Suprapubic skin (tissue), 4 donors: ENCODE measurements at regions not wholly inside any gene's neighbourhood (a gene's known extent, or its start where the extent isn't known, plus 50 kb on each side); places are given as distances from the start of the nearest gene placed in this dataset.

ENCODE experiments used
- DNase-seq, 2 donors: peaks; one replicate each; pipeline ENCODE4 v3.0.0-alpha.2; 2019; ENCODE audit warnings: low spot score in 2 of 2
- H3K27ac ChIP-seq: fragments of 200-600 bp; sonication (generic); one replicate; pipeline ENCODE4 v1.5.1; 2019
- H3K27me3 ChIP-seq: fragments of 200-600 bp; sonication (generic); one replicate; pipeline ENCODE4 v1.5.1; 2019
- H3K36me3 ChIP-seq: fragments of 200-600 bp; sonication (generic); one replicate; pipeline ENCODE4 v1.5.1; 2019
- H3K4me1 ChIP-seq: fragments of 200-600 bp; sonication (generic); one replicate; pipeline ENCODE4 v1.5.1; 2019
- H3K4me3 ChIP-seq: fragments of 200-600 bp; sonication (generic); one replicate; pipeline ENCODE4 v1.5.1; 2019; ENCODE audit warnings: mild to moderate bottlenecking
- H3K9me3 ChIP-seq: fragments of 200-600 bp; sonication (generic); one replicate; pipeline ENCODE4 v1.5.1; 2019
- CTCF ChIP-seq, 2 donors: fragments of 200-600 bp in 1 of 2; fragments of 450-650 bp in 1 of 2; sonication (generic) in 1 of 2; IDR thresholded peaks; one replicate each; pipeline ENCODE4 v1.5.1; 2016 to 2019; ENCODE audit warnings: antibody characterized with exemption in 2 of 2, mild to moderate bottlenecking in 1 of 2, moderate library complexity in 1 of 2
- EP300 ChIP-seq: sonication (generic); formaldehyde crosslinking; IDR thresholded peaks from one replicate; pipeline ENCODE4 v1.6.1; 2017; ENCODE audit warnings: antibody characterized with exemption
- POLR2A ChIP-seq, 2 donors: fragments of 450-650 bp; IDR thresholded peaks; one replicate each; pipeline ENCODE4 v1.6.1; 2017; ENCODE audit warnings: antibody characterized with exemption in 2 of 2, mild to moderate bottlenecking in 2 of 2, moderate library complexity in 2 of 2
- POLR2AphosphoS5 ChIP-seq, 3 donors: sonication (generic); formaldehyde crosslinking; IDR thresholded peaks; one replicate each; pipeline ENCODE4 v1.6.1; 2017; ENCODE audit warnings: antibody characterized with exemption in 3 of 3
- WGBS: methylation state at CpG from one replicate; pipeline ENCODE4 v1.1.5; 2018; 5-methylcytosine and 5-hydroxymethylcytosine counted together

- Histone ChIP-seq H3K4me1 (no peaks in the 10 kb centered on the region), H3K4me3 (no peak overlapping the region), H3K27me3 (no peaks in the 10 kb centered on the region), H3K36me3 (no peaks in the 10 kb centered on the region), H3K27ac (no peak overlapping the region), H3K9me3 (no peaks in the 10 kb centered on the region)
- DNase-seq = no peak
- TF ChIP-seq EP300 (no peak), CTCF (IDR thresholded peaks at IDR 0.05) (no peak), POLR2A (IDR thresholded peaks at IDR 0.05) (no peak), POLR2AphosphoS5 (IDR thresholded peaks at IDR 0.05) (no peak)
- WGBS = 83% methylated on average over 3 of the region's 3 CpGs
Measured at GRCh38 chr2:34337735-34338134, 738.6 kb upstream of the FAM98A start.

GRCh38 chr2:34332813-34333212, 733.7 kb upstream of the FAM98A start:
- H3K36me3 ChIP-seq = no peaks in the 10 kb centered on the region
- no peak overlapping the region for H3K27ac ChIP-seq
- WGBS = 65% methylated on average over 2 of the region's 2 CpGs
- no peaks in the 10 kb centered on the region for H3K27me3 ChIP-seq
- H3K4me3 ChIP-seq = no peak overlapping the region
- H3K9me3 ChIP-seq = no peaks in the 10 kb centered on the region
- no peaks in the 10 kb centered on the region for H3K4me1 ChIP-seq
- TF ChIP-seq POLR2AphosphoS5 (IDR thresholded peaks at IDR 0.05) (no peak), CTCF (IDR thresholded peaks at IDR 0.05) (no peak)
- no peak for DNase-seq

- no peak overlapping the region for H3K27ac ChIP-seq
- DNase-seq = no peak
- no peak overlapping the region for H3K4me3 ChIP-seq
- no peak for TF ChIP-seq POLR2A (IDR thresholded peaks at IDR 0.05)
- TF ChIP-seq POLR2AphosphoS5 (IDR thresholded peaks at IDR 0.05) = no peak
- TF ChIP-seq CTCF (IDR thresholded peaks at IDR 0.05) = no peak
- no peak for TF ChIP-seq EP300
- WGBS = 65% methylated on average over 2 of the region's 2 CpGs
- H3K9me3 ChIP-seq = no peaks in the 10 kb centered on the region
- no peaks in the 10 kb centered on the region for H3K27me3 ChIP-seq
- no peaks in the 10 kb centered on the region for H3K36me3 ChIP-seq
- H3K4me1 ChIP-seq = no peaks in the 10 kb centered on the region
Measured at GRCh38 chr2:34320056-34320455, 721.0 kb upstream of the FAM98A start.

- WGBS = 51% methylated on average over 3 of the region's 3 CpGs
- no peak for DNase-seq
- no peak for TF ChIP-seq POLR2A (IDR thresholded peaks at IDR 0.05)
- no peak for TF ChIP-seq CTCF (IDR thresholded peaks at IDR 0.05)
- no peak for TF ChIP-seq EP300
- no peak for TF ChIP-seq POLR2AphosphoS5 (IDR thresholded peaks at IDR 0.05)
- no peaks in the 10 kb centered on the region for H3K4me1 ChIP-seq
- H3K27ac ChIP-seq = no peak overlapping the region
- H3K9me3 ChIP-seq = no peaks in the 10 kb centered on the region
- H3K4me3 ChIP-seq = no peak overlapping the region
- H3K36me3 ChIP-seq = no peaks in the 10 kb centered on the region
- H3K27me3 ChIP-seq = no peaks in the 10 kb centered on the region
Measured at GRCh38 chr2:34317797-34318196, 718.7 kb upstream of the FAM98A start.

GRCh38 chr2:34316788-34317187, 717.7 kb upstream of the FAM98A start:
- DNase-seq = no peak
- H3K9me3 ChIP-seq = no peaks in the 10 kb centered on the region
- no peaks in the 10 kb centered on the region for H3K4me1 ChIP-seq
- H3K36me3 ChIP-seq = no peaks in the 10 kb centered on the region
- H3K27ac ChIP-seq = no peak overlapping the region
- H3K27me3 ChIP-seq = no peaks in the 10 kb centered on the region
- WGBS = 79% methylated on average over 1 of the region's 1 CpG
- no peak overlapping the region for H3K4me3 ChIP-seq
- TF ChIP-seq POLR2A (IDR thresholded peaks at IDR 0.05) (no peak), CTCF (IDR thresholded peaks at IDR 0.05) (no peak), POLR2AphosphoS5 (IDR thresholded peaks at IDR 0.05) (no peak), EP300 (no peak)
